HCEC 1CT (cell line): ENCODE measurements at regions not wholly inside any gene's neighbourhood (a gene's known extent, or its start where the extent isn't known, plus 50 kb on each side); places are given as distances from the start of the nearest gene placed in this dataset.

ENCODE experiments used
- DNase-seq: peaks from one replicate; pipeline ENCODE4 v3.0.0-alpha.2; 2017

GRCh38 chr13:84497613-84498012, 615.3 kb upstream of the SLITRK1 start:
- no peak for DNase-seq

GRCh38 chr13:84491952-84492351, 609.7 kb upstream of the SLITRK1 start:
- DNase-seq: no peak

GRCh38 chr13:84487752-84488151, 605.5 kb upstream of the SLITRK1 start:
- no peak for DNase-seq

GRCh38 chr13:84481958-84482357, 599.7 kb upstream of the SLITRK1 start:
- DNase-seq: peak; percentile 87

- DNase-seq: peak; percentile 8
Measured at GRCh38 chr13:84479656-84480055, 597.4 kb upstream of the SLITRK1 start.

GRCh38 chr13:84470528-84470927, 588.3 kb upstream of the SLITRK1 start:
- no peak for DNase-seq

- no peak for DNase-seq
Measured at GRCh38 chr13:84466461-84466860, 584.2 kb upstream of the SLITRK1 start.

GRCh38 chr13:84460989-84461388, 578.7 kb upstream of the SLITRK1 start:
- DNase-seq: no peak

- no peak for DNase-seq
Measured at GRCh38 chr13:84455143-84455905, 573.0 kb upstream of the SLITRK1 start.

- DNase-seq: no peak
Measured at GRCh38 chr13:84447640-84447978, 565.3 kb upstream of the SLITRK1 start.

- DNase-seq: no peak
Measured at GRCh38 chr13:84446972-84447639, 564.8 kb upstream of the SLITRK1 start.

GRCh38 chr13:84445776-84446175, 563.5 kb upstream of the SLITRK1 start:
- DNase-seq: peak; percentile 13

GRCh38 chr13:84443463-84443862, 561.2 kb upstream of the SLITRK1 start:
- no peak for DNase-seq

- DNase-seq: peak; percentile 88
Measured at GRCh38 chr13:84439108-84439507, 556.8 kb upstream of the SLITRK1 start.

- DNase-seq: peak; percentile 92
Measured at GRCh38 chr13:84433024-84433423, 550.8 kb upstream of the SLITRK1 start.

GRCh38 chr13:84431646-84432045, 549.4 kb upstream of the SLITRK1 start:
- peak; percentile 70 for DNase-seq

- DNase-seq: peak; percentile 10
Measured at GRCh38 chr13:84430446-84430845, 548.2 kb upstream of the SLITRK1 start.

- peak; percentile 74 for DNase-seq
Measured at GRCh38 chr13:84430015-84430414, 547.7 kb upstream of the SLITRK1 start.

- no peak for DNase-seq
Measured at GRCh38 chr13:84418041-84418440, 535.8 kb upstream of the SLITRK1 start.

GRCh38 chr13:84417416-84417815, 535.1 kb upstream of the SLITRK1 start:
- DNase-seq: no peak

- DNase-seq: no peak
Measured at GRCh38 chr13:84413016-84413415, 530.7 kb upstream of the SLITRK1 start.

GRCh38 chr13:84405286-84405685, 523.0 kb upstream of the SLITRK1 start:
- peak; percentile 39 for DNase-seq

- peak; percentile 93 for DNase-seq
Measured at GRCh38 chr13:84400706-84401105, 518.4 kb upstream of the SLITRK1 start.

- DNase-seq: peak; percentile 25
Measured at GRCh38 chr13:84399320-84400085, 517.2 kb upstream of the SLITRK1 start.
